K562 (cell line): ENCODE measurements at regions not wholly inside any gene's neighbourhood (a gene's known extent, or its start where the extent isn't known, plus 50 kb on each side); places are given as distances from the start of the nearest gene placed in this dataset.

ENCODE experiments used
- ATAC-seq: fragments of 200-7000 bp; cut with Tn5 transposase; 3 replicates; pipeline ENCODE4 v1.9.1; 2020; ENCODE audit warnings: moderate library complexity
- BruUV-seq: library from RNA; stranded (reverse); fragments of 400-500 nt; replicated peaks from 2 replicates; lab custom pipeline; 2021; lab: Mats Ljungman, UMichigan
- CTCF ChIA-PET: fragments of 300-600 bp; formaldehyde crosslinking; extraction: SDS; loops from one replicate; lab custom pipeline; 2021; ENCODE audit warnings: low intra/inter-chr PET ratio; lab: Yijun Ruan, JAX
- POLR2A ChIA-PET: fragments of 300-600, 350-650 bp; sonication (Branson Sonifier 250); formaldehyde crosslinking; extraction: SDS; loops from one replicate; lab custom pipeline; 2021; ENCODE audit warnings: antibody characterized with exemption, inconsistent platforms; lab: Yijun Ruan, JAX
- DNase-seq, 4 experiments: peaks; one replicate each; pipeline versions ENCODE4 v3.0.0 to v3.0.0-alpha.2; 2011 to 2018; ENCODE audit warnings: low spot score in 3 of 4, mixed read lengths in 3 of 4; ENCODE audit errors: extremely low read depth in 1 of 4
- FAIRE-seq: peaks from 2 replicates; lab custom pipeline; 2011; peaks lifted over from hg19 to GRCh38; lab: Jason Lieb, UNC
- H2AFZ ChIP-seq: 2 replicates; pipeline ENCODE4 v1.6.0; 2011; ENCODE audit warnings: low read depth, low read length, control low read depth, inconsistent platforms
- H3K27ac ChIP-seq: fragments of 200-600 bp; 3 replicates; pipeline ENCODE4 v1.8.0; 2011; ENCODE audit warnings: low read depth, mild to moderate bottlenecking, control low read depth, inconsistent platforms, low read length, moderate library complexity, mixed read lengths; ENCODE audit errors: extremely low read depth
- H3K27me3 ChIP-seq, 2 experiments: fragments of 300-600 bp in 1 of 2; 2 replicates in 1 of 2; 3 replicates in 1 of 2; pipeline versions ENCODE4 v1.6.0 to v1.8.0; 2011; ENCODE audit warnings: inconsistent platforms in 2 of 2, low read length in 2 of 2, mild to moderate bottlenecking in 1 of 2, mixed read lengths in 1 of 2, moderate library complexity in 1 of 2; ENCODE audit not compliant: control insufficient read depth in 2 of 2, insufficient read depth in 2 of 2
- H3K36me3 ChIP-seq: fragments of 300-600 bp; 3 replicates; pipeline ENCODE4 v1.8.0; 2011; ENCODE audit warnings: mild to moderate bottlenecking, low read length, inconsistent platforms; ENCODE audit not compliant: control insufficient read depth, insufficient read depth
- H3K4me1 ChIP-seq, 2 experiments: fragments of 200-600 bp in 1 of 2; replicated peaks in 1 of 2; 2 replicates in 1 of 2; 3 replicates in 1 of 2; pipeline versions ENCODE4 v1.5.1 to v1.8.0; 2011; ENCODE audit warnings: inconsistent platforms in 2 of 2, low read length in 2 of 2, mild to moderate bottlenecking in 1 of 2, mixed read lengths in 1 of 2, moderate library complexity in 1 of 2; ENCODE audit not compliant: control insufficient read depth in 2 of 2, insufficient read depth in 2 of 2
- H3K4me2 ChIP-seq: 2 replicates; pipeline ENCODE4 v1.6.1; 2011; ENCODE audit warnings: low read length, control low read depth, inconsistent platforms, mixed read lengths; ENCODE audit not compliant: insufficient read depth
- H3K4me3 ChIP-seq: fragments of 200-600 bp; sonication (generic), shearing (Covaris generic); 2 replicates; pipeline ENCODE4 v1.5.1; 2016; ENCODE audit warnings: control low read depth, inconsistent platforms
- H3K79me2 ChIP-seq: fragments of 200-600 bp; 3 replicates; pipeline ENCODE4 v1.8.0; 2011; ENCODE audit warnings: low read length, inconsistent platforms; ENCODE audit not compliant: control insufficient read depth, insufficient read depth
- H3K9ac ChIP-seq, 2 experiments: 2 replicates each; pipeline versions ENCODE4 v1.6.0 to v1.6.1; 2011; ENCODE audit warnings: low read depth in 2 of 2, low read length in 2 of 2, control low read depth in 1 of 2, inconsistent platforms in 1 of 2, mild to moderate bottlenecking in 1 of 2, mixed read lengths in 1 of 2; ENCODE audit not compliant: insufficient read depth in 1 of 2
- H3K9me1 ChIP-seq: one replicate; pipeline ENCODE4 v1.6.0; 2011; ENCODE audit warnings: inconsistent platforms, mild to moderate bottlenecking, low read length, moderate library complexity; ENCODE audit not compliant: control insufficient read depth, insufficient read depth
- H3K9me3 ChIP-seq: replicated peaks from 2 replicates; pipeline ENCODE4 v1.5.1; 2011; ENCODE audit warnings: low read depth, low read length, inconsistent platforms; ENCODE audit not compliant: control insufficient read depth, insufficient read depth
- H4K20me1 ChIP-seq: replicated peaks from 2 replicates; pipeline ENCODE4 v1.6.1; 2011; ENCODE audit warnings: low read length, inconsistent platforms, mixed read lengths; ENCODE audit not compliant: control insufficient read depth, insufficient read depth
- ARID3B ChIP-seq: fragments of 250-450 bp; sonication (Bioruptor Pico); IDR thresholded peaks from 2 replicates; pipeline ENCODE4 v1.4.0; 2020; ENCODE audit warnings: borderline replicate concordance
- CLOCK ChIP-seq: fragments of 250-450 bp; sonication (Bioruptor Pico); IDR thresholded peaks from 2 replicates; pipeline ENCODE4 v1.4.0; 2020; ENCODE audit warnings: mild to moderate bottlenecking, moderate library complexity, borderline replicate concordance
- NBN ChIP-seq: fragments of 450-650 bp; IDR thresholded peaks from 2 replicates; pipeline ENCODE4 v1.6.1; 2016; ENCODE audit warnings: low read depth, mild to moderate bottlenecking
- TFAP4 ChIP-seq: sonication (generic); formaldehyde crosslinking; IDR thresholded peaks from 2 replicates; pipeline ENCODE4 v1.8.0; 2022; ENCODE audit warnings: missing genetic modification reagents, mild to moderate bottlenecking, moderate library complexity, borderline replicate concordance
- ZKSCAN3 ChIP-seq: fragments of 250-450 bp; sonication (Bioruptor Pico); IDR thresholded peaks from 2 replicates; pipeline ENCODE4 v1.4.0; 2020
- ZNF740 ChIP-seq, 3 experiments: fragments of 200-800 bp in 1 of 3; sonication (Bioruptor generic) in 1 of 3; sonication (generic) in 1 of 3; formaldehyde crosslinking in 1 of 3; IDR thresholded peaks; 2 replicates each; pipeline versions ENCODE4 v1.6.1 to v1.8.0; 2016 to 2022; ENCODE audit warnings: mild to moderate bottlenecking in 2 of 3, missing compliant biosample characterization in 2 of 3, missing genetic modification characterization in 2 of 3, missing genetic modification reagents in 1 of 3
- WGBS: fragments of 100-300 bp; shearing (Covaris generic); methylation state at CpG from one replicate; pipeline ENCODE4 v1.1.6; 2016; ENCODE audit warnings: low coverage, mixed read lengths; ENCODE audit not compliant: insufficient coverage; ENCODE audit errors: missing lambda C conversion rate; 5-methylcytosine and 5-hydroxymethylcytosine counted together
- in situ Hi-C: fragments of 300-500 bp; cut with MboI; formaldehyde crosslinking; loops from 4 replicates; pipeline ENCODE4 v1.15.0; 2018; ENCODE audit warnings: inconsistent platforms, mixed read lengths
- intact Hi-C: fragments of 100-400 bp; cut with micrococcal nuclease; formaldehyde crosslinking; loops from 2 replicates; pipeline ENCODE4 v1.14.2; 2022

GRCh38 chr4:53956053-53956452 is 108.4 kb downstream of the CHIC2 start:
- no TSS peak for BruUV-seq
- Histone ChIP-seq H3K36me3 (no peaks in the 10 kb centered on the region), H3K4me1 (no peaks in the 10 kb centered on the region), H2AFZ (no peak overlapping the region), H3K4me2 (no peak overlapping the region), H3K79me2 (no peaks in the 10 kb centered on the region), H4K20me1 (no peaks in the 10 kb centered on the region), H3K9me3 (no peaks in the 10 kb centered on the region), H3K4me3 (no peak overlapping the region), H3K9ac (no peak overlapping the region), H3K27ac (no peak overlapping the region), H3K9me1 (no peaks in the 10 kb centered on the region), H3K27me3 (peaks cover 0 to 19% of the 10 kb centered on the region in 2 experiments; a peak in 2 of 5 replicates)
- ChIA-PET CTCF (no interaction called here), POLR2A (interaction anchor here (0.6 kb wide), 1 partner anchor 15 kb away, joined by 3 read pairs; no protein-coding TSS in a partner anchor)
- TF ChIP-seq CLOCK (CRISPR knock-in tag) (no peak), NBN (no peak), ZKSCAN3 (CRISPR knock-in tag) (no peak), ARID3B (no peak), ZNF740 (CRISPR knock-in tag; IDR thresholded peaks at IDR 0.05) (no peak), ZNF740 (tag; IDR thresholded peaks at IDR 0.05) (no peak), TFAP4 (no peak)
- 0% methylated on average over 5 of the region's 5 CpGs for WGBS
- in situ Hi-C loops (no loop called here), intact Hi-C loops (no loop called here)
- DNase-seq: no peak
- no peak for FAIRE-seq
- ATAC-seq: no peak
